Stomach smooth muscle (tissue), 2 donors: ENCODE measurements at regions not wholly inside any gene's neighbourhood (a gene's known extent, or its start where the extent isn't known, plus 50 kb on each side); places are given as distances from the start of the nearest gene placed in this dataset.

Experiments
- H3K27ac ChIP-seq: one replicate; pipeline ENCODE4 v1.7.0; 2013; ENCODE audit warnings: mild to moderate bottlenecking, low read length, inconsistent platforms
- H3K27me3 ChIP-seq, 2 donors: one replicate each; pipeline ENCODE4 v1.7.0; 2013; ENCODE audit warnings: low read length in 2 of 2; ENCODE audit not compliant: insufficient read depth in 2 of 2, control insufficient read depth in 1 of 2
- H3K36me3 ChIP-seq, 2 donors: one replicate each; pipeline ENCODE4 v1.7.0; 2013; ENCODE audit warnings: low read length in 2 of 2; ENCODE audit not compliant: control insufficient read depth in 2 of 2, insufficient read depth in 2 of 2
- H3K4me1 ChIP-seq: one replicate; pipeline ENCODE4 v1.7.0; 2013; ENCODE audit warnings: low read length; ENCODE audit not compliant: control insufficient read depth, insufficient read depth
- H3K4me3 ChIP-seq, 2 donors: one replicate each; pipeline ENCODE4 v1.7.0; 2013; ENCODE audit warnings: low read length in 2 of 2
- H3K9ac ChIP-seq, 2 donors: one replicate each; pipeline ENCODE4 v1.7.0; 2013; ENCODE audit warnings: low read length in 2 of 2, mild to moderate bottlenecking in 1 of 2
- H3K9me3 ChIP-seq, 2 donors: one replicate each; pipeline ENCODE4 v1.7.0; 2013; ENCODE audit warnings: low read length in 2 of 2; ENCODE audit not compliant: control insufficient read depth in 2 of 2
- donor health status: healthy.
- donor health status: Pancreatic carcinoma.

- Histone ChIP-seq H3K4me3 (no peak overlapping the region), H3K9me3 (no peaks in the 10 kb centered on the region), H3K27me3 (no peaks in the 10 kb centered on the region), H3K9ac (no peak overlapping the region), H3K36me3 (no peaks in the 10 kb centered on the region), H3K27ac (no peak overlapping the region), H3K4me1 (no peaks in the 10 kb centered on the region)
These were observed 138.0 kb downstream of the ZNF664 start for GRCh38 chr12:124111006-124111405.

GRCh38 chr12:124114316-124114715, 141.3 kb downstream of the ZNF664 start:
- no peak overlapping the region for H3K4me3 ChIP-seq
- H3K27ac ChIP-seq: no peak overlapping the region

GRCh38 chr12:124115496-124115895, 142.5 kb downstream of the ZNF664 start:
- Histone ChIP-seq H3K4me3 (no peak overlapping the region), H3K36me3 (no peaks in the 10 kb centered on the region), H3K9me3 (no peaks in the 10 kb centered on the region), H3K4me1 (no peaks in the 10 kb centered on the region), H3K27me3 (no peaks in the 10 kb centered on the region), H3K9ac (no peak overlapping the region), H3K27ac (no peak overlapping the region)

More at GRCh38 chr12:124114316-124114715, 141.3 kb downstream of the ZNF664 start:
- Histone ChIP-seq H3K4me1 (no peaks in the 10 kb centered on the region), H3K36me3 (no peaks in the 10 kb centered on the region), H3K27me3 (no peaks in the 10 kb centered on the region), H3K9me3 (no peaks in the 10 kb centered on the region), H3K9ac (no peak overlapping the region)

- Histone ChIP-seq H3K9ac (no peak overlapping the region), H3K27me3 (no peaks in the 10 kb centered on the region), H3K36me3 (no peaks in the 10 kb centered on the region), H3K4me1 (no peaks in the 10 kb centered on the region), H3K27ac (no peak overlapping the region), H3K4me3 (no peak overlapping the region), H3K9me3 (no peaks in the 10 kb centered on the region)
These were observed 143.1 kb downstream of the ZNF664 start for GRCh38 chr12:124115976-124116690.

- no peaks in the 10 kb centered on the region for H3K36me3 ChIP-seq
- no peaks in the 10 kb centered on the region for H3K9me3 ChIP-seq
- H3K27ac ChIP-seq: no peak overlapping the region
- H3K9ac ChIP-seq: no peak overlapping the region
- H3K4me3 ChIP-seq: no peak overlapping the region
- no peaks in the 10 kb centered on the region for H3K27me3 ChIP-seq
- no peaks in the 10 kb centered on the region for H3K4me1 ChIP-seq
These were observed 147.7 kb downstream of the ZNF664 start for GRCh38 chr12:124120739-124121138.

GRCh38 chr12:124122722-124123121, 149.7 kb downstream of the ZNF664 start:
- Histone ChIP-seq H3K27ac (no peak overlapping the region), H3K4me1 (no peaks in the 10 kb centered on the region), H3K9ac (no peak overlapping the region), H3K36me3 (no peaks in the 10 kb centered on the region), H3K9me3 (no peaks in the 10 kb centered on the region), H3K27me3 (no peaks in the 10 kb centered on the region), H3K4me3 (no peak overlapping the region)

GRCh38 chr12:124123296-124124000, 150.4 kb downstream of the ZNF664 start:
- Histone ChIP-seq H3K4me3 (no peak overlapping the region), H3K27ac (no peak overlapping the region), H3K4me1 (no peaks in the 10 kb centered on the region), H3K9me3 (no peaks in the 10 kb centered on the region), H3K27me3 (no peaks in the 10 kb centered on the region), H3K36me3 (no peaks in the 10 kb centered on the region), H3K9ac (no peak overlapping the region)

GRCh38 chr12:124125203-124125871, 152.3 kb downstream of the ZNF664 start:
- no peaks in the 10 kb centered on the region for H3K9me3 ChIP-seq
- no peaks in the 10 kb centered on the region for H3K27me3 ChIP-seq
- no peaks in the 10 kb centered on the region for H3K36me3 ChIP-seq
- no peaks in the 10 kb centered on the region for H3K4me1 ChIP-seq
- H3K9ac ChIP-seq: no peak overlapping the region
- no peak overlapping the region for H3K4me3 ChIP-seq
- no peak overlapping the region for H3K27ac ChIP-seq

GRCh38 chr12:124126950-124127655, 154.1 kb downstream of the ZNF664 start:
- Histone ChIP-seq H3K27me3 (no peaks in the 10 kb centered on the region), H3K9me3 (no peaks in the 10 kb centered on the region), H3K36me3 (no peaks in the 10 kb centered on the region), H3K27ac (no peak overlapping the region), H3K9ac (no peak overlapping the region), H3K4me1 (no peaks in the 10 kb centered on the region), H3K4me3 (no peak overlapping the region)

GRCh38 chr12:124129132-124129531, 156.1 kb downstream of the ZNF664 start:
- Histone ChIP-seq H3K4me1 (no peaks in the 10 kb centered on the region), H3K9ac (no peak overlapping the region), H3K27ac (no peak overlapping the region), H3K27me3 (no peaks in the 10 kb centered on the region), H3K36me3 (no peaks in the 10 kb centered on the region), H3K9me3 (no peaks in the 10 kb centered on the region), H3K4me3 (no peak overlapping the region)
